RPMI8226 (cell line): ENCODE measurements at regions not wholly inside any gene's neighbourhood (a gene's known extent, or its start where the extent isn't known, plus 50 kb on each side); places are given as distances from the start of the nearest gene placed in this dataset.
"Not testable (repeated sequence)": the region's sequence is repeated elsewhere in the genome, so short reads cannot be mapped to it uniquely, and the experiment has no call there.

ENCODE experiments used
- DNase-seq: peaks from one replicate; pipeline ENCODE4 v3.0.0-alpha.2; 2015

- DNase-seq: not testable (repeated sequence)
Measured at GRCh38 chr12:131277186-131278091, 323.7 kb downstream of the ADGRD1 start.

- DNase-seq: not testable (repeated sequence)
Measured at GRCh38 chr12:131278451-131279115, 324.9 kb downstream of the ADGRD1 start.

GRCh38 chr12:131279281-131279921, 325.7 kb downstream of the ADGRD1 start:
- DNase-seq: no peak

GRCh38 chr12:131280426-131280825, 326.7 kb downstream of the ADGRD1 start:
- no peak for DNase-seq

DNA sequence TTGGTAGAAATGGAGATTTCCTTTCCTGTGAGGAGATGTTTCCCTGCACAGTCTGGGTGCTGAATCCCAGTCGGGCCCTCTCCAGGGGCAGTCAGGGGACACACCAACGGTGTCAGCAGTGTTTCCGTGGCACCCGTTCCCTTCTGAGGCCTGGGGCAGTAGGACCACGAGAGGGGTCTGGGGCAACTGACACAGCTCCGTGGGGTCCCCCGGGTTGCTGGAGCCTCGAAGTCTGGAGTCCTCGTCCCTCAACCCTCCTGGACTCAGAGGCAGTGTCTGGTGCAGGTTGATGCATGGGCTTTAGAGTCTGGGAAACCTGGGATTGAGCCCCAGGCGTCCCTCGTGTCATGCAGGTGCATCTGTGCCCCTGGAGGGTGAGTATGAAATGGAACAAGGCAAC, 327.3 kb downstream of the ADGRD1 start:
- no peak for DNase-seq

- DNase-seq: no peak
Measured at GRCh38 chr12:131282292-131283080, 328.8 kb downstream of the ADGRD1 start.

DNA sequence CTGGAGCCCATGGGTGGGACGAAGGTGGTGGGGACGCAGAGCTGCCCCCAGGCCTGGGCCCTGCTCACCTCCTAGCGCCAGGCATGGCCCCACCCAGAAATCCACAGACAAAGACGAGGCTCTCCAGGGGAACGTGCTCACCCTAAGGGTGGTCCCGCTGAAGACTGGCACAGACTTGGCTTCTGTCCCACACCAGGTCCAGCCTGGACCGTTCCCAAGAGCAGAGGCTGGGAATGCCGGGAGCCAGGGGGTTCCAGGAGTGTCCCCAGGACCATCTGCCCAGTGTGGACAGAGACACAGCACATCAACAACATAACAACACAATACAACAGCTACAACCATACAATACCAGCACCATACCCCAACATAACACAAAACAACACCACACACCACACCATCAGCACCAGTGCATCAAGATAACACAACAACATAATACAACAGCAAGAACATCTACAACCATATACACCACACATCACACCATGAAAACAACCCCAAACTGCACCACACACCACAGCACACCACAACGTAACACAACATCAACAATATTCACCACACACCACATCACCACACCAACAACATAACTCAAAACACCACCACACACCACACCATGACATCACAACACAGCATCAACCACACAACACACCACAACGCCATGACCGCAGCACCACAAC, 329.6 kb downstream of the ADGRD1 start:
- DNase-seq: no peak

DNA sequence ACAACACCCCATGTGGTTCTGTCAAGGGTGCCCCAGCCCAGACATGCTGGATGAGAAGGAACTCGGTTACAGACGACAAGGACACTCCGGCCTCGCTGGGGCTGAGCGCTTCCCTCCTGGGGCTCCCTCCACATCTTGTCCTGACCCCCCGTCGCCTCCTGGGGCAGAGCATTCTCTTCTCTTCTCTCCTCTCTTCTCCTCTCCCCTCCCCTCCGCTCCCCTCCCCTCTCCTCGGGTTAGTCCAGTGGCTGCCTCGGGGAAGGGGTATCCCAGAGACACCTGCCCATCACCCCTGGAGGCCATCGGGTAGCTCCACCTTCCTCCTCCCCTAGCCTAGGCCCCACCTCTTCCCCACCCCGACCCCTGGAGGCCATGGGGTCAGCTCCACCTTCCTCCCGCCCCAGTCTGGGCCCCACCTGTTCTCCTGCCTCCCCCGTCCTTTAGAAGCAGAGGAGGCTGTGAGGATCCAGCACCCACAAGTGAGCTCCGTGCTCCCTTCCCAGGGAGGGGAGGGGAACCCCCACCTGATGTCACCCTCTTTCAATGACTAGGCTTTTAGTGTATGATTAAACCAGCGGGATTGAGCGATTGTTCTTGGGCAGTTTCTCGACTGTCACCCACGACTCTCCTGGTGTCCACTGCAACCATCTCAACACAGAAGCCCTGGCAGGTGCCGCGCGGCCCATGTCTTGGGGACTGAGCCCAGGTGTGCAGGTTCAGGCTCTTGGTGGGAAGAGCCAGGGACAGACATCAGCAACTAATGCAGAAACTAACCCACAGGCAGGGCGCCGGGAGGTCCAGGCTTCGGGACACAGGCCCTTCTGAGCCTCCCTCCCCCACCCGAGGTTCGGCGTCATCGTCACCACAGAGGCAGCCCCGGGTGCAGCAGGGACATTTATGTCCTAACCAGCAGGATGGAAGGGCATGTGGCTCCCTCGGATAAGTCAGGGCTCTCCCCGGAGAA, 330.4 kb downstream of the ADGRD1 start:
- not testable (repeated sequence) for DNase-seq

- not testable (repeated sequence) for DNase-seq
Measured at GRCh38 chr12:131284954-131285904, 331.5 kb downstream of the ADGRD1 start.

- DNase-seq: not testable (repeated sequence)
Measured at GRCh38 chr12:131285905-131286295, 332.2 kb downstream of the ADGRD1 start.

GRCh38 chr12:131286301-131286700, 332.6 kb downstream of the ADGRD1 start:
- DNase-seq: not testable (repeated sequence)

DNA sequence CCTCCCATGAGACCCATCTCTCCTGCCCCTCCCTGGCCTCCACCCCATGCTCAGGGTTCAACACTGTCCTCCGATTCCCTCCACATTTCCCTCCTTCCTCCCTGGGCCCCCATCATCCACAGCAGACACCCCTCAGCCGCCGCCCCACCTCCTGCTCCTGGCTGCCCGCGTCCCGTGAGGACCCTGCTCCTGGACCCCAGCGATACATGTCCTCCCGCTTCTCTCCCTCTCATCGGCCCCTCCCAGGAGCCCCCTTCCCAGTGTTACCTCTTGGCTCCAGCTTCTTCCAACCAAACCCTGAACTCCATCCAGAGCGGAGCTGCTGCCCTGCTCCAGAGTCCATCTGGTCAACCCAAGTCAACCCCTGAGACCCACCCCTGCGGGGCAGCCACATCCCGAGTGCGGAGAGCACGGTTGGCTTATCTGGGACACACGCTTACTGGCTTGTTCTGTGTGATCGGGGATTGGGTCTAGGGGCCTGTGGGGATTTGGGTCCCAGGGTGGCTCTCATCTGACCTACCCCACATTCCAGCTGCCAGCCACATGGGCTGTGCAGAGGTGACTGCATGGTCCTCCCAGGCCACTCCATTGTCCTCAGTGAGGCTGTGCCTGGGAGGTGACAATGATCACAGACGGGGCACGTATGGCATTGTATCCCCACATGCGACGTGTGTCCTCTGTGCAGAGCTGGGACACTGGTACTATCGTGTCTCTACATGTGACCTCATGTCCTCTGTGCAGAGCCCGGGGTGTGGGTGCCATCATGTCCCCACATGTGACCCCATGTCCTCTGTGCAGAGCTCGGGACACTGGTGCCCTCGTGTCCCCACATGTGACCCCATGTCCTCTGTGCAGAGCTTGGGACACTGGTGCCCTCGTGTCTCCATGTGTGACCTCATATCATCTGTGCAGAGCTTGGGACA, 333.6 kb downstream of the ADGRD1 start:
- no peak for DNase-seq

- DNase-seq: no peak
Measured at GRCh38 chr12:131287938-131288764, 334.4 kb downstream of the ADGRD1 start.

- not testable (repeated sequence) for DNase-seq
Measured at GRCh38 chr12:131288765-131289695, 335.3 kb downstream of the ADGRD1 start.

DNA sequence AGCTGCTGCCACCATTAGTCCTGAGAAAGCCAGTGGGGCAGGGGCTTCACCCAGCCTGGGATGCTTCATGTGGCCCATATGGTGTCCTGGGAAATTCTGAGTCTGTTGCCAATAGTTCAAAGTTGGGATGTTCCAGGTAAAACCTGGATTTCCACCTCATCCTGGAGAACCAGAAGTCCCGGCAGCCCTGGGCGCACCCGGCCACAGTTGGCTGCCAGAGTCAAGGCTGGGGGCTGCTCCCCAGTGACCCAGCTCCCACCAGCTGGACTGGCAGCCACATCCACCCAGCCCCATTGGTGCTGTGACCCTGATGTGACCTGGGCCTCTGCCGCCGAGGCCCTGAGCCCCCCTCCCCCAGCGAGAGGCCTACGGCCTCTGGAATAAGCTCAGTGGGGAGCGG, 336.1 kb downstream of the ADGRD1 start:
- DNase-seq: not testable (repeated sequence)

DNA sequence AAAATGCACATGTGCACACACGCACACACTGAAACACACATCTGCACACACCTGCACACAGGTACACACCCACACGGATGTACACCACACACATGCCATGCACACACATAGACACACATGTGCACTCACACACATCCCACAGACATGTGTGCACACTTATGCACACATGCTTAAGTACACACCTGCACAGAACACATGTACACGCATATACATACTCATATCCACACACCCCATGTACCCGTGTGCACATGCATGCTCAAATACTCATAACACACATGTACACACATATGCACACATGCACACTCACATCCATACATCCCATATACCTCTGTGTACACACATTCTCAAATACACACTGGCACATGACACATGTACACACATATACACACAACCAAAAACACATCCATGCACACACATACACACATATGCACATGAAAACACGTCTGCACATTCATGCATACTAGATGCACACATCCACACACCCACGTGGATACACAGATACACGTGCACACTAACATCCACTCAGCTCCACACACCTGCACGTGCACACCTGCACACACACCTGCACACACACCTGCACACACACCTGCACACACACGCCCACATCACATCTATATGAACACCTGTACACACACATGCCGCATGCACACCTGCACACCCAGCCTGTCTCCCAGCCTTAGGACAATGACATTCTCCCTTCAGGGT, 336.7 kb downstream of the ADGRD1 start:
- no peak for DNase-seq
